Epithelial cell of esophagus (primary cell): ENCODE measurements at regions not wholly inside any gene's neighbourhood (a gene's known extent, or its start where the extent isn't known, plus 50 kb on each side); places are given as distances from the start of the nearest gene placed in this dataset.

Experiments
- DNase-seq: peaks from one replicate; pipeline ENCODE4 v3.0.0; 2010; ENCODE audit warnings: low read depth
- H3K4me3 ChIP-seq: 2 replicates; pipeline ENCODE4 v1.5.1; 2011; ENCODE audit warnings: mild to moderate bottlenecking, low read length, control low read depth
- CTCF ChIP-seq: IDR thresholded peaks from 2 replicates; pipeline ENCODE4 v1.5.1; 2011; ENCODE audit warnings: low read depth, mild to moderate bottlenecking, low read length, control low read depth, inconsistent platforms; ENCODE audit not compliant: insufficient read depth; ENCODE audit errors: missing control alignments

GRCh38 chr5:154609251-154609650, 131.2 kb upstream of the HAND1 start:
- no peak for TF ChIP-seq CTCF
- no peak overlapping the region for H3K4me3 ChIP-seq
- DNase-seq, result no peak

GRCh38 chr5:154608531-154609011, 130.5 kb upstream of the HAND1 start:
- H3K4me3 ChIP-seq, result no peak overlapping the region
- no peak for TF ChIP-seq CTCF

DNA sequence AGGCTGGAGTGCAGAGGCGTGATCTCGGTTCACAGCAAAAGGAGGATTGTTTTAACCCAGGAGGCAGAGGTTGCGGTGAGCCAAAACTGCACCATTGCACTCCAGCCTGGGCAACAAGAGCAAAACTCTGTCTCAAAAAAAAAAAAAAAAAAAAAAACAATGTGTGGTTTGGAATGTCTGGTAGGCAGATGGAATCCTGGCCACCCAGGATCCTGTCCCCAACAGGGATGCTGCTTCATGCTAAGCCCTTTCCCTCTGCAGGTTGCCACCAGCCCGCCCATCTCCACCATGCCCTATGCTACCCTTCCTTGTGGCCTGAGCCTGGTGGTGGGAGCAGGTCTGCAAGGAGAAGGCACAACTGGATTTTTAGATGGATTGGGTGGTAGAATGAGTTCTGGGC, 129.7 kb upstream of the HAND1 start:
- H3K4me3 ChIP-seq, result no peak overlapping the region
- TF ChIP-seq CTCF, result no peak
- no peak for DNase-seq

More at GRCh38 chr5:154608531-154609011, 130.5 kb upstream of the HAND1 start:
- no peak for DNase-seq

DNA sequence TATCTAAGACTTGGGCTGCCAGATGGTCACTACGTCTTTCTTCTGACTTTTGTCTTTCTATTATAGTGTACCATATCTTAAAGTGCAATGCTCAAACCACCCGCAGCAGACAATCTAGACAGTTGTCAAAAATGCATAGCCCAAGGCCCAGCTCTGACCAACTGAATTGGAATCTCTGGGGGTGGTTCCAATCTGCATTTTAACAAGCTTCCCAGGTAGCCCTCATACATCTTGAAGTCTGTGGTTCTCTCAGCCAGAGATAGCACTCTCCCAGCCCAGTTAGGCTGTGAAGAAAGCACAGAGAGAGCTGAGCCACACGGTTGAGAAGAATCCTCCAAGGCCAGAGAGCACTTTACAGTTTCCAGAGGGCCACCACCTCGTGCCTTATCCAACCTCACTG, 128.2 kb upstream of the HAND1 start:
- no peak overlapping the region for H3K4me3 ChIP-seq
- no peak for TF ChIP-seq CTCF
- no peak for DNase-seq

DNA sequence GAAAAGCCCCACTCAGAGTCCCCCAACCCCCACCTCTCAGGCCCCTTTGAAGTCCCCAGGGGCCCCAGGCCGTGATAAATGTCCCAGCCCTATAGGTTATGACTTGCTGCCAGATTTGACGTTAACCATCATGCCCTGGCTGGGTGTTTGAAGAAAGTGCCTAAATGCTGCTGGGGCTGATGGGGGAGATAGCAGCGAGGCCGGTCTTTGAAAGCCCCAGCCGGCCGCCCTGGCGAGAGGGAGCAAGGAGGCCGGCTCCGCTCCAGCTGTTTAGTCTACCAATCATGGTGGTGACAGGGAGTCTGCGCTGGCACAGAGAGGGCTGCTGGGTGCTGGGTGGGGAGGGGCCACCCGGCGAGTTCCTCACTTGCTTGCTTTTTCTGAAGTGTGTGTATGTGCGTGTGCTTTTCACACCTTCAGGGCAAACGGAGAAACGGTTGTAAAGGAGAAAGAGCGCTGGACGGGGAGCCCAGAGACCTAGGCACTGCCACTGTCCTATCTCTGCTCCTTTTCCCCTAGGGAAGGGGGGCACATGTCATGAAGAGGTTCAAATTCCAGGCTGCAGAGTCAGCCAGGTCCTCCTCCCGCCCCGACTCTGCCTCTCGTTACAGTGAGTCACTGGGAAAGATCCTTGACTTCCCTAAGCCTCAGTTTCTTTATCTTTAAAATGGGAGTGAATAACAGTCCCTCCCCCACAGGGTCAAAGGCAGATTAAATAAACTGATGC, 126.1 kb upstream of the HAND1 start:
- peak; percentile 38 for DNase-seq
- H3K4me3 ChIP-seq, result no peak overlapping the region
- TF ChIP-seq CTCF, result no peak

- no peak for DNase-seq
- no peak for TF ChIP-seq CTCF
- no peak overlapping the region for H3K4me3 ChIP-seq
Measured at GRCh38 chr5:154603485-154603884, 125.5 kb upstream of the HAND1 start.

DNA sequence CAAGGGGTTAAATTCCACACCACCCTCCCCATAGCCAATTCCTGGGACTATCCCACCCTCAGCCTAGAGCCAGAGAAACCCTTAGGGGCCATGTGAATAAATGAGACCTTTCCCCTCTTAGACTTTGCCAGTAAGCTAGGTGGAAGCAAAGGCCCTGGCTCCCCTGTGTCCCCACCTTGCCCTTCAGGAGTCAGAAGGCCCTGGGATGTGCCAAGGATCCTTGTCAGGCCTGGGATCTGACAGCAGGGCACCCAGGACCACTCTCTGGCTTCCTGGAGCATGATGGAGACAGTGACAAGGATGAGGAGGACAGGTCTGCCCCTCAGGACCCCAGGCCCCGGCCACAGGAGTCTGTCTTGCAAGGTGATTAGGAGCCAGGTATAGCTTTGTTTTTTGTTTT, 125.0 kb upstream of the HAND1 start:
- no peak for DNase-seq
- H3K4me3 ChIP-seq, result no peak overlapping the region
- TF ChIP-seq CTCF, result no peak
